Colonic mucosa (tissue), 4 donors: ENCODE measurements at regions not wholly inside any gene's neighbourhood (a gene's known extent, or its start where the extent isn't known, plus 50 kb on each side); places are given as distances from the start of the nearest gene placed in this dataset.

Source experiments
- DNase-seq: peaks from one replicate; pipeline ENCODE4 v3.0.0-alpha.2; 2020
- H3K27ac ChIP-seq: fragments of 200-600 bp; one replicate; pipeline ENCODE4 v1.8.0; 2021
- H3K27me3 ChIP-seq: fragments of 200-600 bp; one replicate; pipeline ENCODE4 v1.8.0; 2021
- H3K36me3 ChIP-seq: fragments of 200-600 bp; one replicate; pipeline ENCODE4 v1.8.0; 2021
- H3K4me1 ChIP-seq: fragments of 200-600 bp; one replicate; pipeline ENCODE4 v1.8.0; 2021; ENCODE audit warnings: mild to moderate bottlenecking
- H3K4me3 ChIP-seq: fragments of 200-600 bp; one replicate; pipeline ENCODE4 v1.8.0; 2021
- H3K9ac ChIP-seq, 2 donors: one replicate each; pipeline ENCODE4 v1.7.0; 2013; ENCODE audit warnings: control low read depth in 2 of 2, low read depth in 2 of 2, low read length in 2 of 2
- H3K9me3 ChIP-seq: fragments of 200-600 bp; one replicate; pipeline ENCODE4 v1.8.0; 2021
- intact Hi-C: fragments of 100-400 bp; cut with DNase I; formaldehyde crosslinking; loops from one replicate; pipeline ENCODE4 v1.14.1; 2022
- TF ChIP-seq, protein P1 (sequence below): fragments of 200-600 bp; IDR thresholded peaks from one replicate; pipeline ENCODE4 v1.8.0; 2022; ENCODE audit warnings: antibody characterized with exemption, mild to moderate bottlenecking
- donor health status: healthy.
- donor health status: DM: no; HTN: no; CAD: no.
- donor health status: DM: no; HTN: no; CAD: no.

DNA sequence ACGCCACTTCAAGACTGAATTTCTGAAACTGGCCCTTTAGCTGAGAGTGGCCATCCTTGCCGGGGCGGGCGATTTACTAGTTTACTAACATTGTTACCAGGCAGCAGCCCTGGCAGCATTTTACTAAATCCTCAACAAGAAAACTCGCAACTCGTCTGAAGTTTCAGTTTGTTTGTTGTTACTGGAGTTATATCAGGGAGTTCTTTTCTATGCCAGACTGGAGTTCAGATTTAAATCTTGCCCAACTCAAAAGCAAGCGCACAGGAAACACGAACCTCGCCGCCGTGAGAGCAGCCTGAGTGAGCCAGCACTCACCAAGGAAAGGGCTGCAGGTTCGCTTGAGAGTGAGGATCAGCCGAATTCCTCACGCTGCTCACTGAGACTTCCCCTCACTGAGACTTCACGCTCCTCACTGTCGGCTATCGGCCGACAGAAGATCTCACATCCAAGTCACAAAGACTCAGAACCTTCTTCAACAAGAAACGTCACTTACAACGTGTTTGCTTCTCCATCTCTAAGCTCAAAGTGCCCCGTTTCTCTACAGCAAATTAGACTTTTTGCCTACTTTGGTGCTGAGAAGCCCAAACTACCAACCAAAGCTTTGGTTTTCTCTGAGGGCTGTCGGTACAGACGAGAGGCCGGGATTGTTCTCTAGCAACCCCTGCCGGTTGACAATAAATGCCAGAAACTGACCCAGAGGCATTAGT is 78.9 kb downstream of the OLIG3 start:
- intact Hi-C loops: loop anchor here (5.0 to 10.0 kb wide), 2 partner anchors 73 to 220 kb away; no protein-coding TSS in a partner anchor
- TF ChIP-seq, protein P1, sequence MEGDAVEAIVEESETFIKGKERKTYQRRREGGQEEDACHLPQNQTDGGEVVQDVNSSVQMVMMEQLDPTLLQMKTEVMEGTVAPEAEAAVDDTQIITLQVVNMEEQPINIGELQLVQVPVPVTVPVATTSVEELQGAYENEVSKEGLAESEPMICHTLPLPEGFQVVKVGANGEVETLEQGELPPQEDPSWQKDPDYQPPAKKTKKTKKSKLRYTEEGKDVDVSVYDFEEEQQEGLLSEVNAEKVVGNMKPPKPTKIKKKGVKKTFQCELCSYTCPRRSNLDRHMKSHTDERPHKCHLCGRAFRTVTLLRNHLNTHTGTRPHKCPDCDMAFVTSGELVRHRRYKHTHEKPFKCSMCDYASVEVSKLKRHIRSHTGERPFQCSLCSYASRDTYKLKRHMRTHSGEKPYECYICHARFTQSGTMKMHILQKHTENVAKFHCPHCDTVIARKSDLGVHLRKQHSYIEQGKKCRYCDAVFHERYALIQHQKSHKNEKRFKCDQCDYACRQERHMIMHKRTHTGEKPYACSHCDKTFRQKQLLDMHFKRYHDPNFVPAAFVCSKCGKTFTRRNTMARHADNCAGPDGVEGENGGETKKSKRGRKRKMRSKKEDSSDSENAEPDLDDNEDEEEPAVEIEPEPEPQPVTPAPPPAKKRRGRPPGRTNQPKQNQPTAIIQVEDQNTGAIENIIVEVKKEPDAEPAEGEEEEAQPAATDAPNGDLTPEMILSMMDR: peak; percentile 69
- Histone ChIP-seq H3K27me3 (no peaks in the 10 kb centered on the region), H3K9ac (peak overlapping the region; percentile 6 to 62), H3K4me3 (peak overlapping the region; percentile 30), H3K27ac (no peak overlapping the region), H3K36me3 (no peaks in the 10 kb centered on the region), H3K4me1 (no peaks in the 10 kb centered on the region), H3K9me3 (no peaks in the 10 kb centered on the region)
- peak; percentile 69 for DNase-seq

DNA sequence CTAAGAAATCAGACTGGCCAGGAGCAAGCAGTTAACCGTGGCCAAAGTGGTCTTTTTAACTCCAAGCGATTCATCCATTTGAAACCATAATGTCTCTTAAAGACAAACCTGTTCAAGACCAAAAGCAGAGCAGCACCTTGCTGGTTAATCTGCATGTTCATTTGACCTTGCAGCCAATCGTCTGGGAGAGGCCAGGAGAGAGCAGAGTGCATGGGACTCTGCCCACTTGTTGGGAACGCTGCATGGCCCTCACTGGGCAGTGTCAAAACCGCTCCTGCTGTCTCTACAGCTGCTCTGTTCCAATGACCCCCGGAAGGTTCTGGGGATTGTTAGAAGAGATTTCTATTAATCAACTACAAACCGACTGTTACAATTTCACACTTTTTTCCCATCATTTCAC is 79.6 kb downstream of the OLIG3 start:
- TF ChIP-seq, protein P1: no peak
- no peak for DNase-seq
- Histone ChIP-seq H3K4me3 (peak overlapping the region; percentile 30), H3K27me3 (no peaks in the 10 kb centered on the region), H3K4me1 (no peaks in the 10 kb centered on the region), H3K9ac (no peak overlapping the region), H3K9me3 (no peaks in the 10 kb centered on the region), H3K27ac (no peak overlapping the region), H3K36me3 (no peaks in the 10 kb centered on the region)
- intact Hi-C loops: loop anchor here (10.0 kb wide), 1 partner anchor 220 kb away; no protein-coding TSS in a partner anchor

DNA sequence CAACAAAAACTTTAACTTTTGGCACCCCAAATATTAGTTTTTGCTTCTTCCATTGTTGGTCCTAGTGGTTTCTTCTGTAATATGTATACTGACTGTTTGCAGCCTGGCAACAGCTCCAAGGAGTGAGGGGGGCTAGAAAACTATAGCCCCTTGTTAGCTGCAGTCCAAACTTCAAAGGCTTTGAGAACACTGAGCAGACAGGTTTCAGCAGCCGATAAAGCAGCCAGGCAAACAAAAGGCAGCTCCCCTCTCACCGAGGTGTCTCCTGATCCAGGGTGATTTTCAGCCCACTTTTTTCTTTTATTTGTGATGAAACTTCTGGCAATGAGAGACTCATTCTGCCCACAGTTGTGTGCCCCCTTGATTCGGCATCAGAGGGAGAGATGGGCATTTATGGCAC is 80.7 kb downstream of the OLIG3 start:
- no peak for DNase-seq
- Histone ChIP-seq H3K27me3 (no peaks in the 10 kb centered on the region), H3K4me3 (no peak overlapping the region), H3K9ac (no peak overlapping the region), H3K36me3 (no peaks in the 10 kb centered on the region), H3K9me3 (no peaks in the 10 kb centered on the region), H3K27ac (no peak overlapping the region), H3K4me1 (no peaks in the 10 kb centered on the region)
- TF ChIP-seq, protein P1: no peak
- intact Hi-C loops: loop anchor here (10.0 kb wide), 1 partner anchor 221 kb away; no protein-coding TSS in a partner anchor

DNA sequence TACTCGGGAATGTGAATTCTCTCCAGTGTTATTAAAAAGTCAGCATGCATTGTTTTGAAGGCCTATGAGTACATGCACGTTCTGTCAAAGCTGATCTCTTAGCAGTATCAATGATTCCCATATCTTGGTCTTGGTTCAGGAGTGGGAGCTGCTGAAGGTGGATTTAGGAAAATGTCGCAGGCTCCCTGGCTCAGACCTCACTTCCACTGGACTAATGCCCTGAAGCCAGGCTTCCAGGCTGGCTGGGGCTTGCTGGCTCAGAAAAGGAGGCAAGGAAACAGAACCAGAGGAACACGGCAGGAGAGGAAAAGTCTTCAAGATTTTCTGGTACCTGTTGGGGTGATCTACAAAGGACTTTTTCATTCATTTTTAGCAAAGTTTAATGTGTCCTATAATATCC is 81.6 kb downstream of the OLIG3 start:
- intact Hi-C loops: loop anchor here (10.0 kb wide), 1 partner anchor 222 kb away; no protein-coding TSS in a partner anchor
- TF ChIP-seq, protein P1: no peak

DNA sequence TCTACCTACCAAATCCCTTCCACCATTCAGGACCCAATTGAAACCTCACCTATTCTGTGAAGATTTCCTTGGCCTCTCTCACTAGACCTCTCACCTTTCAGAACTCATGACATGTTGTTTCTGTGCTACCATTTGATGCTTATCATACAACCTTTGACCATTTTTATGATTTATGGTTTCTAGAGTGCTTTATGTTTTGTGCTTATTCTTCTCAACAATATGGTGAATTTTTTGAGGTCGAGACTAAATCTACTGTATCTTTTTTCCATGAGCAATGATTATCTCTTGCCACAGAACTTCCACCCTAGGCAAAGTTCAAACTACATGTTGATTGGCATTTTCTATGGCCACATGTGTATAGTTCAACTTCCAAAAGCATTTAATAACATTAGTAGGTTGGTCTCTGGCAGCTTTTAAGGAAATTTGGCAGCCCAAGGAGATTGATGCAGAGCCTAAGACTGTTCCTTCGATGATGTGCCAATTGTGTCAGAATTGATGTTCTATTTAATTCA is 84.9 kb downstream of the OLIG3 start:
- intact Hi-C loops: no loop called here
- no peak overlapping the region for H3K27ac ChIP-seq
- TF ChIP-seq, protein P1: no peak

More for the DNA sequence above, 81.6 kb downstream of the OLIG3 start:
- Histone ChIP-seq H3K4me3 (no peak overlapping the region), H3K9ac (no peak overlapping the region), H3K9me3 (no peaks in the 10 kb centered on the region), H3K27ac (no peak overlapping the region), H3K36me3 (no peaks in the 10 kb centered on the region), H3K4me1 (no peaks in the 10 kb centered on the region), H3K27me3 (no peaks in the 10 kb centered on the region)
- no peak for DNase-seq

More for the DNA sequence above, 84.9 kb downstream of the OLIG3 start:
- Histone ChIP-seq H3K36me3 (no peaks in the 10 kb centered on the region), H3K9ac (no peak overlapping the region), H3K4me1 (no peaks in the 10 kb centered on the region), H3K9me3 (no peaks in the 10 kb centered on the region), H3K4me3 (no peak overlapping the region), H3K27me3 (no peaks in the 10 kb centered on the region)
- DNase-seq: no peak
